ENCODE measurements at regions not wholly inside any gene's neighbourhood (a gene's known extent, or its start where the extent isn't known, plus 50 kb on each side); places are given as distances from the start of the nearest gene placed in this dataset.

GRCh38 chr5:2199697-2200096 is 317.0 kb upstream of the IRX4 start:
- DNase-seq (ENCODE audit: low spot score) (no peak), ATAC-seq (no peak)
- intact Hi-C loops (cut with DNase I): no loop called here

- ATAC-seq (no peak), DNase-seq (ENCODE audit: low spot score) (no peak)
- intact Hi-C loops (cut with DNase I): no loop called here
Observed at GRCh38 chr5:2196989-2197619, 314.4 kb upstream of the IRX4 start.

- no peak for ATAC-seq
- DNase-seq (ENCODE audit: low spot score): no peak
- intact Hi-C loops (cut with DNase I): no loop called here
Observed at GRCh38 chr5:2196416-2196815, 313.7 kb upstream of the IRX4 start.

- ATAC-seq (no peak), DNase-seq (ENCODE audit: low spot score) (no peak)
- intact Hi-C loops (cut with DNase I): no loop called here
Observed at GRCh38 chr5:2194949-2195348, 312.2 kb upstream of the IRX4 start.

GRCh38 chr5:2194236-2194555 is 311.5 kb upstream of the IRX4 start:
- DNase-seq (ENCODE audit: low spot score) (no peak), ATAC-seq (no peak)
- intact Hi-C loops (cut with DNase I): no loop called here

- ATAC-seq (no peak), DNase-seq (ENCODE audit: low spot score) (no peak)
- intact Hi-C loops (cut with DNase I): no loop called here
Observed at GRCh38 chr5:2193542-2194235, 311.0 kb upstream of the IRX4 start.

GRCh38 chr5:2193142-2193541 is 310.4 kb upstream of the IRX4 start:
- DNase-seq (ENCODE audit: low spot score) (no peak), ATAC-seq (no peak)
- intact Hi-C loops (cut with DNase I): no loop called here

- DNase-seq (ENCODE audit: low spot score) (no peak), ATAC-seq (no peak)
- intact Hi-C loops (cut with DNase I): no loop called here
Observed at GRCh38 chr5:2192496-2192895, 309.8 kb upstream of the IRX4 start.

GRCh38 chr5:2191972-2192371 is 309.2 kb upstream of the IRX4 start:
- DNase-seq (ENCODE audit: low spot score): no peak
- intact Hi-C loops (cut with DNase I): no loop called here
- ATAC-seq: no peak

- intact Hi-C loops (cut with DNase I): no loop called here
- ATAC-seq (no peak), DNase-seq (ENCODE audit: low spot score) (no peak)
Observed at GRCh38 chr5:2190549-2190948, 307.8 kb upstream of the IRX4 start.

- DNase-seq (ENCODE audit: low spot score) (no peak), ATAC-seq (no peak)
- intact Hi-C loops (cut with DNase I): no loop called here
Observed at GRCh38 chr5:2188661-2189060, 305.9 kb upstream of the IRX4 start.

GRCh38 chr5:2188137-2188536 is 305.4 kb upstream of the IRX4 start:
- DNase-seq (ENCODE audit: low spot score) (no peak), ATAC-seq (no peak)
- intact Hi-C loops (cut with DNase I): no loop called here

GRCh38 chr5:2187687-2188086 is 305.0 kb upstream of the IRX4 start:
- intact Hi-C loops (cut with DNase I): no loop called here
- no peak for ATAC-seq

GRCh38 chr5:2187156-2187555 is 304.4 kb upstream of the IRX4 start:
- ATAC-seq (no peak), DNase-seq (ENCODE audit: low spot score) (no peak)
- intact Hi-C loops (cut with DNase I): no loop called here

More at GRCh38 chr5:2187687-2188086, 305.0 kb upstream of the IRX4 start:
- no peak for DNase-seq (ENCODE audit: low spot score)

GRCh38 chr5:2186472-2187015 is 303.8 kb upstream of the IRX4 start:
- intact Hi-C loops (cut with DNase I): no loop called here
- ATAC-seq (no peak), DNase-seq (ENCODE audit: low spot score) (no peak)

GRCh38 chr5:2185646-2186471 is 303.1 kb upstream of the IRX4 start:
- ATAC-seq (no peak), DNase-seq (ENCODE audit: low spot score) (no peak)
- intact Hi-C loops (cut with DNase I): no loop called here

GRCh38 chr5:2184563-2185540 is 302.1 kb upstream of the IRX4 start:
- no peak for DNase-seq (ENCODE audit: low spot score)
- intact Hi-C loops (cut with DNase I): no loop called here
- ATAC-seq: no peak

- ATAC-seq (no peak), DNase-seq (ENCODE audit: low spot score) (no peak)
- intact Hi-C loops (cut with DNase I): no loop called here
Observed at GRCh38 chr5:2184026-2184366, 301.3 kb upstream of the IRX4 start.
